Stimulated activated naive B cell treated with anti-CD40 and anti-IgM and Interleukin-4, amounts not matched to agents 10 μg/mL and 1 μg/mL and 100 μg/mL, for 72 hours (primary cell): ENCODE measurements at regions not wholly inside any gene's neighbourhood (a gene's known extent, or its start where the extent isn't known, plus 50 kb on each side); places are given as distances from the start of the nearest gene placed in this dataset.

Experiments
- ATAC-seq, 2 donors: fragments of 150-1000 bp; cut with Tn5 transposase; replicated peaks; 2 replicates each; pipeline ENCODE4 v1.10.0; 2021; ENCODE audit warnings: moderate library complexity in 1 of 2
- DNase-seq: peaks from one replicate; pipeline ENCODE4 v3.0.0; 2021
- H3K27ac Mint-ChIP-seq: one replicate; pipeline ENCODE4 v1.8.0; 2022; ENCODE audit warnings: mild to moderate bottlenecking, mixed read lengths
- H3K27me3 Mint-ChIP-seq, 2 donors: one replicate each; pipeline ENCODE4 v1.8.0; 2022; ENCODE audit warnings: mixed read lengths in 2 of 2
- H3K36me3 Mint-ChIP-seq, 2 donors: one replicate each; pipeline ENCODE4 v1.8.0; 2022; ENCODE audit warnings: mixed read lengths in 2 of 2, mild to moderate bottlenecking in 1 of 2
- H3K4me1 Mint-ChIP-seq, 2 donors: one replicate each; pipeline ENCODE4 v1.8.0; 2022; ENCODE audit warnings: mixed read lengths in 2 of 2, mild to moderate bottlenecking in 1 of 2
- H3K4me3 Mint-ChIP-seq, 2 donors: one replicate each; pipeline ENCODE4 v1.8.0; 2022; ENCODE audit warnings: mild to moderate bottlenecking in 2 of 2, mixed read lengths in 2 of 2, moderate library complexity in 1 of 2
- H3K9me3 Mint-ChIP-seq, 2 donors: one replicate each; pipeline ENCODE4 v1.8.0; 2022; ENCODE audit warnings: mixed read lengths in 2 of 2, mild to moderate bottlenecking in 1 of 2

GRCh38 chr21:24280596-24280995 is 1326.7 kb downstream of the MRPL39 start:
- Mint-ChIP-seq H3K36me3 (no peaks in the 10 kb centered on the region), H3K27ac (no peak overlapping the region), H3K4me3 (no peak overlapping the region), H3K9me3 (no peaks in the 10 kb centered on the region), H3K27me3 (no peaks in the 10 kb centered on the region), H3K4me1 (peaks cover 0 to 11% of the 10 kb centered on the region in 2 donors)
- DNase-seq (no peak), ATAC-seq (no peak)

GRCh38 chr21:24278711-24279110 is 1328.6 kb downstream of the MRPL39 start:
- H3K4me1 Mint-ChIP-seq: peaks cover 0 to 11% of the 10 kb centered on the region in 2 donors
- DNase-seq (no peak), ATAC-seq (no peak)
- H3K4me3 Mint-ChIP-seq: no peak overlapping the region
- H3K27me3 Mint-ChIP-seq: no peaks in the 10 kb centered on the region
- H3K36me3 Mint-ChIP-seq: no peaks in the 10 kb centered on the region
- H3K9me3 Mint-ChIP-seq: no peaks in the 10 kb centered on the region
- H3K27ac Mint-ChIP-seq: no peak overlapping the region

DNA sequence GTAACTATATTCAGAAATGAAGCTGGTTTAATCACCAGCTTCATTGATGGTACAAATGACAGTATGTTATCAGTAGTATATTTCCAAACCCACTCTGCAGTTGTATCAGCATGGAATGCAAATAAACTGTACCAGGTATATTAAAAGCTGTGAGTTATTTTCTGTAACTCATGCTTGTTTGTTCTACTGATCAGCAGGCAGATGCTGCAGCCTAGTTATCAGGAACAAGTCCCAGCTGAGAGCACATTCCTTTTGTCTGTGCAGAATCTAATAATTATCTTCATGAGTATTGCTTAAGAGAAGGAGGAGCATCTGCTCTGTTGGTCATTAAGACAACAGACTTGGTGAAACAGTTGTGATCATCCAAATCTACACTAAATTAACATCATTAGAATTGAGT is 1331.1 kb downstream of the MRPL39 start:
- Mint-ChIP-seq H3K36me3 (no peaks in the 10 kb centered on the region), H3K4me3 (no peak overlapping the region), H3K27ac (no peak overlapping the region), H3K9me3 (no peaks in the 10 kb centered on the region), H3K27me3 (peaks cover 0 to 5% of the 10 kb centered on the region in 2 donors), H3K4me1 (peaks cover 3 to 17% of the 10 kb centered on the region in 2 donors)
- DNase-seq (no peak), ATAC-seq (no peak)

DNA sequence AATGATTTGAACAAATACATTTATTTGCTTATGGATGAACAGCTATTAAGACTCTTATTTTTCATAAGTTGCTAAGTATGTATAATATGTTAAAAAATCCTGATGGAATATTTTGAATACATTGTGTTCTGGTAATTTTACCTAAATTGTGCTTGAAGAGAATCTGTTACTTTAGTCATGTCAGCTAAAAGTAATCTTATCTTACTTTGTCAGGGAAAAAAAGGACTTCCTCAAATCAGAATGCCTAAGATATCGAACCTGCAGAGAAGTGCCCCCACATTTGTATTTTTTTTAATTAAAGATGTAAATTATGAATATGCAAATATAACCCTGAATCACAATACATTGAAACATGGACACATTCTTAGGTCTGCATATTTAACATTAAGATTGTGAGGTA is 1331.7 kb downstream of the MRPL39 start:
- ATAC-seq (no peak), DNase-seq (no peak)
- Mint-ChIP-seq H3K4me1 (peaks cover 3 to 17% of the 10 kb centered on the region in 2 donors), H3K9me3 (no peaks in the 10 kb centered on the region), H3K36me3 (no peaks in the 10 kb centered on the region), H3K4me3 (no peak overlapping the region), H3K27ac (no peak overlapping the region), H3K27me3 (peaks cover 0 to 5% of the 10 kb centered on the region in 2 donors)

DNA sequence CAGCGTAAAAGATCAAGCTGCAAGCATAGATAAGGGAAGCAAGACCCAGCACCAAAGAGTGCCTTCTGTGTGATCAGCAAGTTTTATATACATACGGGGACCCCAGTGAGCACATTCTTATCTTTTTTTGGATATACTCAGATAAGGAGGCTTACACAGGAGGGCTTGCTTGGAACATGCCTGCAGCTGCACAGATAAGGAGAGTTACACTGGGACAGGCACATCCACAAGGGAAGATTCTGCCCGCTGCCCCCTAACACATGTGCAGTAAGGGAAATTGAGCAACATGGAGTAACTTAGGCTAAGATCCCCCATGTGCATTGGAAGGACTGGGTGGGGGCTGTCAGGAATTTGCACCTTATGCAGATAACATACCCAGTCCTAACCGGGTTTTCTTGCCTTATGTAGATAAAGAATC is 1334.8 kb downstream of the MRPL39 start:
- H3K27ac Mint-ChIP-seq: no peak overlapping the region
- no peaks in the 10 kb centered on the region for H3K36me3 Mint-ChIP-seq
- DNase-seq: no peak
- ATAC-seq: no peak
- H3K4me3 Mint-ChIP-seq: no peak overlapping the region
- peaks cover 3 to 6% of the 10 kb centered on the region in 2 donors for H3K4me1 Mint-ChIP-seq
- H3K27me3 Mint-ChIP-seq: peaks cover 0 to 5% of the 10 kb centered on the region in 2 donors
- H3K9me3 Mint-ChIP-seq: no peaks in the 10 kb centered on the region

- Mint-ChIP-seq H3K27ac (no peak overlapping the region), H3K27me3 (no peaks in the 10 kb centered on the region), H3K36me3 (no peaks in the 10 kb centered on the region), H3K4me3 (no peak overlapping the region), H3K4me1 (no peaks in the 10 kb centered on the region), H3K9me3 (no peaks in the 10 kb centered on the region)
- ATAC-seq (no peak), DNase-seq (no peak)
These were observed 1341.3 kb downstream of the MRPL39 start for GRCh38 chr21:24265987-24266386.

DNA sequence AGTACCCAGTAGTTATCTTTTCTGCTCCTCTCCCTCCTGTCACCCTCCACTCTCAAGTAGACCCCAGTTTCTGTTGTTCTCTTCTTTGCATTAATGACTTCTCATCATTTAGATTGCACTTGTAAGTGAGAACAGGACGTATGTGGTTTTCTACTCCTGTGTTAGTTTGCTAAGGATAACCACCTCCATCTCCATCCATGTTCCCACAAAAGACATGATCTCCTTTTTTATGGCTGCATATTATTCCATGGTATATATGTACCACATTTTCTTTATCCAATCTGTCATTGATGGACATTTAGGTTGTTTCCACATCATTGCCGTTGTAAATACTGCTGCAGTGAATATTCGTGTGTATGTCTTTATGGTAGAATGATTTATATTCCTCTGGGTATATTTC is 1346.5 kb downstream of the MRPL39 start:
- Mint-ChIP-seq H3K4me3 (no peak overlapping the region), H3K36me3 (no peaks in the 10 kb centered on the region), H3K27me3 (no peaks in the 10 kb centered on the region), H3K9me3 (peaks cover 0 to 4% of the 10 kb centered on the region in 2 donors), H3K4me1 (no peaks in the 10 kb centered on the region), H3K27ac (no peak overlapping the region)
- no peak for DNase-seq
- no peak for ATAC-seq

GRCh38 chr21:24259241-24259640 is 1348.0 kb downstream of the MRPL39 start:
- H3K27me3 Mint-ChIP-seq: no peaks in the 10 kb centered on the region

GRCh38 chr21:24255591-24255990 is 1351.7 kb downstream of the MRPL39 start:
- H3K36me3 Mint-ChIP-seq: no peaks in the 10 kb centered on the region

More at GRCh38 chr21:24259241-24259640, 1348.0 kb downstream of the MRPL39 start:
- ATAC-seq (no peak), DNase-seq (no peak)
- peaks cover 0 to 4% of the 10 kb centered on the region in 2 donors for H3K9me3 Mint-ChIP-seq
- H3K4me1 Mint-ChIP-seq: no peaks in the 10 kb centered on the region
- H3K27ac Mint-ChIP-seq: no peak overlapping the region
- H3K36me3 Mint-ChIP-seq: no peaks in the 10 kb centered on the region
- no peak overlapping the region for H3K4me3 Mint-ChIP-seq

GRCh38 chr21:24225431-24225830 is 1381.8 kb downstream of the MRPL39 start:
- no peak overlapping the region for H3K27ac Mint-ChIP-seq

More at GRCh38 chr21:24255591-24255990, 1351.7 kb downstream of the MRPL39 start:
- H3K27me3 Mint-ChIP-seq: no peaks in the 10 kb centered on the region
- no peak for DNase-seq
- no peaks in the 10 kb centered on the region for H3K4me1 Mint-ChIP-seq
- ATAC-seq: no peak
- no peak overlapping the region for H3K27ac Mint-ChIP-seq
- H3K9me3 Mint-ChIP-seq: peaks cover 0 to 4% of the 10 kb centered on the region in 2 donors
- no peak overlapping the region for H3K4me3 Mint-ChIP-seq

GRCh38 chr21:24224422-24224821 is 1382.9 kb downstream of the MRPL39 start:
- ATAC-seq: no peak
- no peak for DNase-seq
- H3K4me3 Mint-ChIP-seq: no peak overlapping the region

More at GRCh38 chr21:24225431-24225830, 1381.8 kb downstream of the MRPL39 start:
- no peak overlapping the region for H3K4me3 Mint-ChIP-seq
- H3K9me3 Mint-ChIP-seq: peaks cover 0 to 3% of the 10 kb centered on the region in 2 donors
- no peaks in the 10 kb centered on the region for H3K4me1 Mint-ChIP-seq
- no peaks in the 10 kb centered on the region for H3K36me3 Mint-ChIP-seq
- no peaks in the 10 kb centered on the region for H3K27me3 Mint-ChIP-seq
- no peak for ATAC-seq
- DNase-seq: no peak

DNA sequence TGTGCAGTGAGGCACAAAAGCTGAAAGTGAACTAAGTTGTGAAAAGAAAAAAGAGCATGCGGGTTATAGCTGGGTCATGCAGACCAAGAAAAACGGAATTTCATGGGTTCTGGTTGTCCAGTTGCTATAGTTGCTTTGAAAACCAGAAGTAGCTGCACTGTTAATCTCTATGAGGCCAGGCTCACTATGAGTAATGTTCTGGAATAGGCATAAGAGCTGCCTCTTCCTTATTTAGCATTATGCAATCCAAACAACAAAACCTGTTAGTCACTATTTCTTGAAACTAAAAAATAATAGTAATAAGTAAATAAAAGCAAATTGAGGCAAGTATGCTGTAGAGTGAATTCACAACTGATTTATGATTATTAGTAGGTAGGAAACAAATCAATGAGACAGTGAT is 1383.7 kb downstream of the MRPL39 start:
- ATAC-seq (no peak), DNase-seq (no peak)
- no peaks in the 10 kb centered on the region for H3K27me3 Mint-ChIP-seq
- H3K4me3 Mint-ChIP-seq: no peak overlapping the region
- no peaks in the 10 kb centered on the region for H3K36me3 Mint-ChIP-seq
- no peaks in the 10 kb centered on the region for H3K4me1 Mint-ChIP-seq
- H3K27ac Mint-ChIP-seq: no peak overlapping the region
- H3K9me3 Mint-ChIP-seq: peaks cover 0 to 3% of the 10 kb centered on the region in 2 donors

More at GRCh38 chr21:24224422-24224821, 1382.9 kb downstream of the MRPL39 start:
- Mint-ChIP-seq H3K27me3 (no peaks in the 10 kb centered on the region), H3K36me3 (no peaks in the 10 kb centered on the region), H3K27ac (no peak overlapping the region), H3K9me3 (peaks cover 0 to 3% of the 10 kb centered on the region in 2 donors), H3K4me1 (no peaks in the 10 kb centered on the region)

DNA sequence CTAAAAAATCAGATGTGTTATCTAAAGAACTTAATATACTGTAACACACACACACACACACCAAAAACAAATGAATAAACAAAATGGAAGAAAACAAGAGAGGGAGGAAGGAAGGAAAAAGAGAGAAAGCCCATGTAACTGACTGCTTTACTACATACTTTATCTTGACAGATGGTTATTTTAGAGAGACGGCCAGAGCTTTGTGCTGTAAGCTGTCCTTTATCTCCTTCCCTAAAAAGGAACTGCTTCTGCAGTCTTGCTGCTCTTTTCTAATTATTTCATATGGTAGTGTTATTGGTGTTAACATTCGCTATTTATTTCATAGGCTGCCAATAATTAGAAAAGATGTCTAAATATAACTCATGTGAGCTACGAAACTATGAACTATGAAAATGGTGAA is 1384.6 kb downstream of the MRPL39 start:
- Mint-ChIP-seq H3K36me3 (no peaks in the 10 kb centered on the region), H3K4me3 (no peak overlapping the region), H3K27ac (no peak overlapping the region), H3K27me3 (no peaks in the 10 kb centered on the region), H3K9me3 (peaks cover 0 to under 1% of the 10 kb centered on the region in 2 donors), H3K4me1 (no peaks in the 10 kb centered on the region)
- ATAC-seq: no peak
- DNase-seq: no peak

- H3K9me3 Mint-ChIP-seq: no peaks in the 10 kb centered on the region
- H3K27me3 Mint-ChIP-seq: peaks cover 0 to 5% of the 10 kb centered on the region in 2 donors
- H3K36me3 Mint-ChIP-seq: no peaks in the 10 kb centered on the region
- no peak for DNase-seq
- no peak overlapping the region for H3K27ac Mint-ChIP-seq
- H3K4me3 Mint-ChIP-seq: no peak overlapping the region
- no peak for ATAC-seq
- no peaks in the 10 kb centered on the region for H3K4me1 Mint-ChIP-seq
These were observed 1386.8 kb downstream of the MRPL39 start for GRCh38 chr21:24220446-24220845.

DNA sequence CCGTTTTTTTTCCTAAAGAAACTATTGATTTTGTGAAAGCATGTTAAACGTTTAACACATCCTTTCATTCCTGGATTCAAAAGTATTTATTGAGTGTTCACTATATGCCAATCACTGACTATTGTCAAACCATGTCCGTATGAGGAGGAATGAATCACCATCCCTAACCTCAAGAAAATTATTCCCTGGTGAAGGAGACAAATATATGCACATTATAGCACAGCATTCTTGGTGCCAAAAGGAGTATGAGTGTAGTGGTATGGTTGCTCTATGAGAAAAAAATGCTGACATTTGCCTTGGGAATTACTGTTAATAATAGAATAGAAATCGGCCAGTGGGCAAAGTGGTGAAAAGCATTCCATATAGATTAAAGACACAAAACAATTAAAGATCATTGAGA is 1390.1 kb downstream of the MRPL39 start:
- Mint-ChIP-seq H3K27me3 (peaks cover 0 to 5% of the 10 kb centered on the region in 2 donors), H3K27ac (no peak overlapping the region), H3K36me3 (no peaks in the 10 kb centered on the region), H3K4me3 (no peak overlapping the region), H3K4me1 (no peaks in the 10 kb centered on the region), H3K9me3 (no peaks in the 10 kb centered on the region)
- ATAC-seq: no peak
- DNase-seq: no peak

DNA sequence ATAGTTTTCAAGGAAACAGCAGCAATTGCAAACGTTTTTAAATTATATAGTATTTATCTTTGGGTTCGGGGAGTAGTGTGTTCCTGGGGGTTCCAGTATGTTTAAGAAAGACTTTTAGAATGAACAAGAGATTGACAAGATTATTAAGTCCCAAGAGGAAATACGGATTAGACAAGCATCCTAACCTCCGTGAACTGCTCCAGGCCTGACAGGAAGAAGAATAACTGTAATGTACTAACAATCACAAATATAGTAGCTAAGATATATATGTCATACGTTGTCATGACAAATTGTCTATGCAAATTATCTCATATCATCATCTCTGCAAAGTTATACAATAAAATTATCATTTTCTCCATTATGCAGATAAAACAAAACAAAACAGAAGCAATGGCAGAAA is 1397.2 kb downstream of the MRPL39 start:
- no peak for DNase-seq
- no peaks in the 10 kb centered on the region for H3K4me1 Mint-ChIP-seq
- no peak overlapping the region for H3K4me3 Mint-ChIP-seq
- no peak for ATAC-seq
- no peaks in the 10 kb centered on the region for H3K9me3 Mint-ChIP-seq
- H3K27ac Mint-ChIP-seq: no peak overlapping the region
- H3K36me3 Mint-ChIP-seq: no peaks in the 10 kb centered on the region
- H3K27me3 Mint-ChIP-seq: no peaks in the 10 kb centered on the region
